ENCODE measurements at regions not wholly inside any gene's neighbourhood (a gene's known extent, or its start where the extent isn't known, plus 50 kb on each side); places are given as distances from the start of the nearest gene placed in this dataset.

DNA sequence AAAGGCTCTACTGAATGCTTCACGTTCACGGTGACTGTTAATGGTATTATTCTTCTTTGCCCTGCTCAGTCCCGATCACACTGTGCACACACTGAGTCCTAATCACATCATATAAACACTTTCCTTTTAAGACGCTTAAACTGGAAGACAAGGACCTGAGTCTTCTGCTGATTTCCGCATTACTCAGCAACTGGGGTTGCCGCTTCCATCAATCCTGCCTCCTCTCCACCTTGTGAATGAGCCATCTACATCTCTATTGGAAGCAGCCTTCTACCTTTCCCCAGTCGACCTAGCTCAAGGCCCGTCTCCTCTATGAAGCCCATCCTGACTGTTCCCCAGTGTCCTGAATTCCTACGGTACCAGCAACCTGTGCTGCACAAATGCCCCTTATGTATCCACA lies 104.7 kb downstream of the NCOR2 start:
- DNase-seq: no peak
- intact Hi-C loops (cut with DNase I, micrococcal nuclease): no loop called here
- Histone ChIP-seq H3K4me3 (no peak overlapping the region), H3K9me3 (no peaks in the 10 kb centered on the region), H3K36me3 (ENCODE audit: low read depth) (no peaks in the 10 kb centered on the region), H3K4me1 (ENCODE audit: low read depth) (peaks cover 2% of the 10 kb centered on the region)
- no peak for ATAC-seq
- TF ChIP-seq, protein P1, sequence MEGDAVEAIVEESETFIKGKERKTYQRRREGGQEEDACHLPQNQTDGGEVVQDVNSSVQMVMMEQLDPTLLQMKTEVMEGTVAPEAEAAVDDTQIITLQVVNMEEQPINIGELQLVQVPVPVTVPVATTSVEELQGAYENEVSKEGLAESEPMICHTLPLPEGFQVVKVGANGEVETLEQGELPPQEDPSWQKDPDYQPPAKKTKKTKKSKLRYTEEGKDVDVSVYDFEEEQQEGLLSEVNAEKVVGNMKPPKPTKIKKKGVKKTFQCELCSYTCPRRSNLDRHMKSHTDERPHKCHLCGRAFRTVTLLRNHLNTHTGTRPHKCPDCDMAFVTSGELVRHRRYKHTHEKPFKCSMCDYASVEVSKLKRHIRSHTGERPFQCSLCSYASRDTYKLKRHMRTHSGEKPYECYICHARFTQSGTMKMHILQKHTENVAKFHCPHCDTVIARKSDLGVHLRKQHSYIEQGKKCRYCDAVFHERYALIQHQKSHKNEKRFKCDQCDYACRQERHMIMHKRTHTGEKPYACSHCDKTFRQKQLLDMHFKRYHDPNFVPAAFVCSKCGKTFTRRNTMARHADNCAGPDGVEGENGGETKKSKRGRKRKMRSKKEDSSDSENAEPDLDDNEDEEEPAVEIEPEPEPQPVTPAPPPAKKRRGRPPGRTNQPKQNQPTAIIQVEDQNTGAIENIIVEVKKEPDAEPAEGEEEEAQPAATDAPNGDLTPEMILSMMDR (IDR thresholded peaks at IDR 0.05): no peak

DNA sequence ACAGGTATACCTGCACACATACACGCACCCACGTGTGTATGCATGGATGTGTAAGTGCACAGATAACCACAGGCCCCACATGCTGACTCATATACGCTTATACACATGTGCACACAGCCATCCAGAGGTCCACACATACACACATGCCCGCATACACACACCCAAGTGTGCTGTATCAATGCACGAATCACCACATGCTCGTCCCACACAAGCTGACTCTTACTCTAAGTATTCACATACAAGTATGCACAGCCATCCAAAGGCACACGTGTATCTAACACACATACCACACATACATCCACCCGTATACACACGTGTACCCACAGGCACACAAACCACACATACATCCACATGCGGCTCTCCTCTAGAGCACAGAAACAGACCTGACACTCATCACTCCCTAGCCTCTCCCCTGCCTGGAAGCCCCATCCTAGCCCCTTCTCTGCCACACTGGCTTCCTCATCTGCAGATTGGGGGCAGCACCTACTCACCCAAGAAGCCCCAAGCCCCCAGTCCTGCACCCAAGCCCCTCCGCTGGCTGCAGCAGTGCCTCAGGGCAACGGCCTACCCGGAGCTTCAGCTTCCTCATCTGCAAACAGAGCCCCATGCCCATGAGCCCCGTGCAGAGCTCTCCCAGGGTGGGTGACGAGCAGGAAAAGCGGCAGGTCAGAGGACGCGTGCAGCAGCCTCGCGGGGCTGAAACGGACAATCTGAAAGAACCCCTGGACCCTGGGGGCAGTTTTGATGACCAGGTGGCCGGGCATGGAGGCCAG lies 105.4 kb downstream of the NCOR2 start:
- TF ChIP-seq, protein P1 (IDR thresholded peaks at IDR 0.05): no peak
- Histone ChIP-seq H3K36me3 (ENCODE audit: low read depth) (no peaks in the 10 kb centered on the region), H3K4me1 (ENCODE audit: low read depth) (peaks cover 5% of the 10 kb centered on the region), H3K4me3 (no peak overlapping the region), H3K9me3 (no peaks in the 10 kb centered on the region)
- DNase-seq (peak in 1 of 3 donors; percentile 45), ATAC-seq (no peak)
- intact Hi-C loops (cut with DNase I, micrococcal nuclease): no loop called here

GRCh38 chr12:124461241-124461673 lies 106.2 kb downstream of the NCOR2 start:
- H3K4me1 ChIP-seq (ENCODE audit: low read depth): peaks cover 9% of the 10 kb centered on the region
- DNase-seq: peak in 1 of 3 donors; percentile 40
- TF ChIP-seq, protein P1 (IDR thresholded peaks at IDR 0.05): no peak

GRCh38 chr12:124460771-124461170 lies 106.6 kb downstream of the NCOR2 start:
- TF ChIP-seq, protein P1 (IDR thresholded peaks at IDR 0.05): no peak
- no peak overlapping the region for H3K4me3 ChIP-seq
- no peak for ATAC-seq
- intact Hi-C loops (cut with DNase I, micrococcal nuclease): no loop called here
- H3K36me3 ChIP-seq (ENCODE audit: low read depth): no peaks in the 10 kb centered on the region
- H3K9me3 ChIP-seq: no peaks in the 10 kb centered on the region
- peak in 1 of 3 donors; percentile 43 for DNase-seq
- peaks cover 13% of the 10 kb centered on the region for H3K4me1 ChIP-seq (ENCODE audit: low read depth)

More at GRCh38 chr12:124461241-124461673, 106.2 kb downstream of the NCOR2 start:
- Histone ChIP-seq H3K36me3 (ENCODE audit: low read depth) (no peaks in the 10 kb centered on the region), H3K9me3 (no peaks in the 10 kb centered on the region), H3K4me3 (no peak overlapping the region)
- ATAC-seq: no peak
- intact Hi-C loops (cut with DNase I, micrococcal nuclease): no loop called here

DNA sequence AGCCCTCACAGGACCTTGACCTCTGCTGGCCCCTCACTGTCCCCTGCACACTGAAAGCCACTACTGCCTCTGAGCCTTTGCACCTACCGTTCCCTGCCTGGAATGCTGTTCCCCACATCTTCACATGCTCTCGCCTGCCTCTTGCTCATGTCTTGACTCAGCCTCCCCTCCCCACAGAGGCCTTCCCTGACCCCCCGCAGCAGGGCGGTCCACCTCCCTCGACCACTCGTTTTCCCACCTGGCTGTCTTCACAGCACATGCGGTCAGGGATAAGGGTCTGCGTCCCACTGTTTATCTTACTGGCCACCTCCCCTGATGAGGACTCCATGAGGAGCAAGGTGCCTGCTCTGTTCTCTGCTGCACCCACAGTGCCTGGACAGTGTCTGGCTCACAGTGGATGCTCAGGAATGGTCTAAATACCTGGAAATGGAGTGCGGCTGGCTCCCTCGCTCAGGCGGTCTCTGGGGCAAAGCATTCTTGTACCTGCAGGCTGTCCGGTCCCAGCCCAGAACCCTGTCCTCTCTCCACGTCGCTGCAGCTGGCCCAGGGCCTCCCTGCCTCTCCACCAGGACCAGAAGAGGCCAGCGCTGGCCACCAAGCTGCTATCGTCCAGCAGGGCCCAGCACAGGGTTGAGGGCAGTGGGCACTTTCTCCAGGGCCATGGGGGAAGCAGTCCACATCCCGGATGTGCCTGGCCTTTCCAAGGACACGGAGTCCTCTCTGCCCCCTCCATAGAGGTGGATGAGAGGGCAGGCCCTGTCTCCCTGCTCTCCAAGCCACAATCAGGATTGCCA lies 107.4 kb downstream of the NCOR2 start:
- intact Hi-C loops (cut with DNase I, micrococcal nuclease): no loop called here
- no peaks in the 10 kb centered on the region for H3K9me3 ChIP-seq
- H3K36me3 ChIP-seq (ENCODE audit: low read depth): no peaks in the 10 kb centered on the region
- H3K4me3 ChIP-seq: no peak overlapping the region
- TF ChIP-seq, protein P1 (IDR thresholded peaks at IDR 0.05): no peak
- H3K4me1 ChIP-seq (ENCODE audit: low read depth): peaks cover 19% of the 10 kb centered on the region
- DNase-seq (peak in 1 of 3 donors; percentile 36), ATAC-seq (no peak)
